Astrocyte (in vitro differentiated cells and primary cell): ENCODE measurements at regions not wholly inside any gene's neighbourhood (a gene's known extent, or its start where the extent isn't known, plus 50 kb on each side); places are given as distances from the start of the nearest gene placed in this dataset.
"Not testable (repeated sequence)": the region's sequence is repeated elsewhere in the genome, so short reads cannot be mapped to it uniquely, and the experiment has no call there.

ENCODE experiments used
- DNase-seq: peaks from one replicate; pipeline ENCODE4 v3.0.0-alpha.2; 2010; ENCODE audit warnings: low read depth
- FAIRE-seq: peaks from 2 replicates; lab custom pipeline; 2011; peaks lifted over from hg19 to GRCh38; lab: Jason Lieb, UNC
- H2AFZ ChIP-seq: 2 replicates; pipeline ENCODE4 v1.6.0; 2012; ENCODE audit warnings: low read depth, low read length, inconsistent platforms
- H3K27ac ChIP-seq: 2 replicates; pipeline ENCODE4 v1.5.1; 2011; ENCODE audit warnings: low read depth, low read length, inconsistent platforms
- H3K27me3 ChIP-seq: 2 replicates; pipeline ENCODE4 v1.6.0; 2011; ENCODE audit warnings: low read length, inconsistent platforms; ENCODE audit not compliant: insufficient read depth
- H3K36me3 ChIP-seq: 2 replicates; pipeline ENCODE4 v1.5.1; 2011; ENCODE audit warnings: low read length, inconsistent platforms; ENCODE audit not compliant: insufficient read depth
- H3K4me1 ChIP-seq: 2 replicates; pipeline ENCODE4 v1.5.1; 2011; ENCODE audit warnings: low read length, inconsistent platforms; ENCODE audit not compliant: insufficient read depth
- H3K4me2 ChIP-seq: 2 replicates; pipeline ENCODE4 v1.6.0; 2012; ENCODE audit warnings: low read length, inconsistent platforms
- H3K4me3 ChIP-seq: 2 replicates; pipeline ENCODE4 v1.5.1; 2011; ENCODE audit warnings: low read depth, mild to moderate bottlenecking, low read length, inconsistent platforms; ENCODE audit not compliant: insufficient read depth
- H3K79me2 ChIP-seq: 2 replicates; pipeline ENCODE4 v1.6.0; 2012; ENCODE audit warnings: mild to moderate bottlenecking, low read length, inconsistent platforms; ENCODE audit not compliant: insufficient read depth
- H3K9ac ChIP-seq: 2 replicates; pipeline ENCODE4 v1.6.0; 2012; ENCODE audit warnings: mild to moderate bottlenecking, low read length, inconsistent platforms
- H3K9me3 ChIP-seq: 2 replicates; pipeline ENCODE4 v1.5.1; 2012; ENCODE audit warnings: low read depth, mild to moderate bottlenecking, low read length, inconsistent platforms; ENCODE audit not compliant: insufficient read depth
- H4K20me1 ChIP-seq: 2 replicates; pipeline ENCODE4 v1.6.0; 2012; ENCODE audit warnings: low read length, inconsistent platforms; ENCODE audit not compliant: insufficient read depth
- H3K27ac Mint-ChIP-seq: one replicate; pipeline ENCODE4 v1.8.0; 2021; ENCODE audit warnings: mild to moderate bottlenecking, mixed read lengths; ENCODE audit not compliant: unreplicated experiment
- H3K27me3 Mint-ChIP-seq: one replicate; pipeline ENCODE4 v1.8.0; 2021; ENCODE audit warnings: low read depth, mixed read lengths; ENCODE audit not compliant: unreplicated experiment
- H3K36me3 Mint-ChIP-seq: one replicate; pipeline ENCODE4 v1.8.0; 2021; ENCODE audit warnings: low read depth, mixed read lengths; ENCODE audit not compliant: unreplicated experiment
- H3K4me1 Mint-ChIP-seq: one replicate; pipeline ENCODE4 v1.8.0; 2021; ENCODE audit warnings: low read depth, mixed read lengths; ENCODE audit not compliant: unreplicated experiment
- H3K4me3 Mint-ChIP-seq: one replicate; pipeline ENCODE4 v1.8.0; 2021; ENCODE audit warnings: mild to moderate bottlenecking, moderate library complexity, mixed read lengths; ENCODE audit not compliant: unreplicated experiment
- H3K9me3 Mint-ChIP-seq: one replicate; pipeline ENCODE4 v1.8.0; 2021; ENCODE audit warnings: mild to moderate bottlenecking, mixed read lengths; ENCODE audit not compliant: unreplicated experiment
- EZH2 ChIP-seq: IDR thresholded peaks from 2 replicates; pipeline ENCODE4 v1.6.1; 2012; ENCODE audit warnings: mild to moderate bottlenecking, low read length, inconsistent platforms; ENCODE audit not compliant: insufficient read depth
- TF ChIP-seq, protein P1 (sequence below): IDR thresholded peaks from 2 replicates; pipeline ENCODE4 v1.5.1; 2011; ENCODE audit warnings: low read depth, mild to moderate bottlenecking, inconsistent platforms, low read length, moderate library complexity; ENCODE audit not compliant: insufficient read depth

DNA sequence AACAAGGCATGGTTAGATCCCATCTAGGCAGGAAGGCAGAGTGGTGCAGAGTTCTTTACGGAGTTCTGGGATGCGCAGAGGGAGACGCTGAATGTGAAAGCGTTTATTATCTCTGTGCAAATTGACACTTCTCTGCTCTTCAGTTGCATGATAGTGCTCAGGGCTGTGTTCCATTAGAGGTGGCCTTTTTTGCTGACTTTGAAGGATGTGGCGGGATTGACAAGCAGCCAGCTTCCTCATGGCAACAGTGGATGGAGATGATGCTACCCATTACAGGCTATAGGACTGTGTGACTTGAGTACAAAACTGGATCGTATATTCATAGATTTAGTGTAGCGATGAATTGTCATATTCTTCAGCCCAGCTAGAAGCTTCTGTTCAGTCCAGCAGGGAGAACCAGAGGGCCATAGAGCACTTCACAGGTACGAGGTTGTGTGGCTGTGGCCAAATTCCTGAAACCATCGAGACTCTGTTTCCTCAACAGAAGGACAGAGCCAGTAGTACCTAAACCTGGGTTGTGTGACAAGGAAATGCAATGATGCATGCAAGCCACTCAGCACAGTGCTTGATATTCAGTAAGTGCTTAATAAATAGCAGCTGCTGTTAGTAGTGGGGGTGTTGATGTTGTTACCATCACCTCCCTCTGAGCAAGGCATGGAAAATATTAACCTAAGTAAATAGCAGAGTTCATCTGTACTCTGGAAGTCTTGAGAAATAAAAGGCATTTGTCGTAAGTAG lies 430.0 kb upstream of the KAZN start:
- Histone ChIP-seq H4K20me1 (no peaks in the 10 kb centered on the region), H3K4me3 (no peak overlapping the region), H3K9ac (no peak overlapping the region), H3K27me3 (no peaks in the 10 kb centered on the region), H3K4me1 (no peaks in the 10 kb centered on the region), H3K79me2 (no peaks in the 10 kb centered on the region), H3K9me3 (peaks cover 3% of the 10 kb centered on the region), H3K27ac (no peak overlapping the region), H3K4me2 (no peak overlapping the region), H2AFZ (no peak overlapping the region), H3K36me3 (no peaks in the 10 kb centered on the region)
- H3K9me3 Mint-ChIP-seq: peaks cover 10% of the 10 kb centered on the region
- H3K4me3 Mint-ChIP-seq: no peak overlapping the region
- peaks cover 14% of the 10 kb centered on the region for H3K27me3 Mint-ChIP-seq
- H3K27ac Mint-ChIP-seq: no peak overlapping the region
- TF ChIP-seq, protein P1, sequence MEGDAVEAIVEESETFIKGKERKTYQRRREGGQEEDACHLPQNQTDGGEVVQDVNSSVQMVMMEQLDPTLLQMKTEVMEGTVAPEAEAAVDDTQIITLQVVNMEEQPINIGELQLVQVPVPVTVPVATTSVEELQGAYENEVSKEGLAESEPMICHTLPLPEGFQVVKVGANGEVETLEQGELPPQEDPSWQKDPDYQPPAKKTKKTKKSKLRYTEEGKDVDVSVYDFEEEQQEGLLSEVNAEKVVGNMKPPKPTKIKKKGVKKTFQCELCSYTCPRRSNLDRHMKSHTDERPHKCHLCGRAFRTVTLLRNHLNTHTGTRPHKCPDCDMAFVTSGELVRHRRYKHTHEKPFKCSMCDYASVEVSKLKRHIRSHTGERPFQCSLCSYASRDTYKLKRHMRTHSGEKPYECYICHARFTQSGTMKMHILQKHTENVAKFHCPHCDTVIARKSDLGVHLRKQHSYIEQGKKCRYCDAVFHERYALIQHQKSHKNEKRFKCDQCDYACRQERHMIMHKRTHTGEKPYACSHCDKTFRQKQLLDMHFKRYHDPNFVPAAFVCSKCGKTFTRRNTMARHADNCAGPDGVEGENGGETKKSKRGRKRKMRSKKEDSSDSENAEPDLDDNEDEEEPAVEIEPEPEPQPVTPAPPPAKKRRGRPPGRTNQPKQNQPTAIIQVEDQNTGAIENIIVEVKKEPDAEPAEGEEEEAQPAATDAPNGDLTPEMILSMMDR: no peak
- TF ChIP-seq EZH2: no peak
- FAIRE-seq (no peak), DNase-seq (no peak)
- H3K36me3 Mint-ChIP-seq: no peaks in the 10 kb centered on the region
- H3K4me1 Mint-ChIP-seq: no peaks in the 10 kb centered on the region

DNA sequence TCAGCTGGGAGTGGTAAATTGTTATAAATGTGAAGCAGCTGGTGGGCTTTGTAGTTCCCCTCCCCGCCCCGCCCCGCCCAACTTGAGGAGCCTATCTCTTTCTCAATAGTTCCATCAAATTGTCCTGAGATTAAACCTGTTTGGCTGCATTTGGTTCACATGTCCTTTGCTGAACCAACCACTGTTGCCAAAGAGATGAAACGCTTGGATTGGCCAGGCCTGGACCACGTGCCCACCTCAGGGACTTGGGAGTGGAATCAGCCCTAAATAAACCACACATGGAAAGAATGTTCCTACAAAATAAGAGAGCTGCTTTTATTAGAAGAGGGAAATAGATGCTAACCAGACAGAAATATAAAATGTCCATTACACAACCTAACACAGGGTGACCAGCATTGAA lies 424.9 kb upstream of the KAZN start:
- no peak overlapping the region for H3K4me2 ChIP-seq
- no peaks in the 10 kb centered on the region for H3K79me2 ChIP-seq
- FAIRE-seq (no peak), DNase-seq (no peak)
- Mint-ChIP-seq H3K4me1 (no peaks in the 10 kb centered on the region), H3K27me3 (peaks cover 10% of the 10 kb centered on the region), H3K4me3 (no peak overlapping the region), H3K9me3 (peaks cover 5% of the 10 kb centered on the region), H3K27ac (no peak overlapping the region), H3K36me3 (no peaks in the 10 kb centered on the region)
- no peak overlapping the region for H2AFZ ChIP-seq
- H3K9ac ChIP-seq: no peak overlapping the region
- H4K20me1 ChIP-seq: no peaks in the 10 kb centered on the region
- no peaks in the 10 kb centered on the region for H3K27me3 ChIP-seq
- H3K27ac ChIP-seq: no peak overlapping the region
- H3K36me3 ChIP-seq: no peaks in the 10 kb centered on the region
- TF ChIP-seq, protein P1: no peak
- no peak for TF ChIP-seq EZH2
- no peak overlapping the region for H3K4me3 ChIP-seq
- H3K9me3 ChIP-seq: peaks cover 1% of the 10 kb centered on the region
- no peaks in the 10 kb centered on the region for H3K4me1 ChIP-seq

DNA sequence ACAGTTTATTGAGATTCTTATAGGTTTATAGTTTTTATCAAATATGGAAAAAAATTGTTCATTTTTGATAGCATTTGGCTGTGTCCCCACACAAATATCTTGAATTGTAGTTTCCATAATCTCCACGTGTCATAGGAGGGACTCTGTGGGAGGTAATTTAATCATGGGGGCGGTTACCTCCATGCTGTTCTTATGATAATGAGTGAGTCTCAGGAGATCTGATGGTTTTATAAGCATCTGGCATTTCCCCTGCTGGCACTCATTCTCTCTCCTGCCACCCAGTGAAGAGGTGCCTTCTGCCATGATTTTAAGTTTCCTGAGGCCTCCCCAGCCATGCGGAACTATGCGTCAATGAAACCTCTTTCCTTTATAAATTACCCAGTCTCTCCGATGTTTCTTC lies 420.6 kb upstream of the KAZN start:
- H2AFZ ChIP-seq, H3K27ac Mint-ChIP-seq, FAIRE-seq, H4K20me1 ChIP-seq, H3K27me3 Mint-ChIP-seq, H3K4me1 ChIP-seq, H3K9me3 ChIP-seq, H3K27me3 ChIP-seq, H3K9ac ChIP-seq, H3K9me3 Mint-ChIP-seq, H3K4me3 Mint-ChIP-seq, H3K4me3 ChIP-seq, DNase-seq, H3K27ac ChIP-seq, H3K36me3 ChIP-seq, H3K4me2 ChIP-seq, H3K4me1 Mint-ChIP-seq, H3K79me2 ChIP-seq, H3K36me3 Mint-ChIP-seq: not testable (repeated sequence)
